Neuronal stem cell (in vitro differentiated cells): ENCODE measurements at regions not wholly inside any gene's neighbourhood (a gene's known extent, or its start where the extent isn't known, plus 50 kb on each side); places are given as distances from the start of the nearest gene placed in this dataset.

Source experiments
- DNase-seq: peaks from one replicate; pipeline ENCODE4 v3.0.0-alpha.2; 2013; ENCODE audit warnings: low spot score
- H2AFZ ChIP-seq: one replicate; pipeline ENCODE4 v1.6.1; 2013; ENCODE audit warnings: mild to moderate bottlenecking, low read length, inconsistent platforms
- H2AK5ac ChIP-seq: 2 replicates; pipeline ENCODE4 v1.6.1; 2013; ENCODE audit warnings: low read depth, mild to moderate bottlenecking, inconsistent platforms, low read length, moderate library complexity, mixed read lengths
- H2BK120ac ChIP-seq: 2 replicates; pipeline ENCODE4 v1.6.1; 2013; ENCODE audit warnings: low read depth, mild to moderate bottlenecking, inconsistent platforms, low read length, moderate library complexity, mixed read lengths
- H2BK12ac ChIP-seq: one replicate; pipeline ENCODE4 v1.6.1; 2013; ENCODE audit warnings: low read length, inconsistent platforms
- H2BK15ac ChIP-seq: 2 replicates; pipeline ENCODE4 v1.6.1; 2013; ENCODE audit warnings: mild to moderate bottlenecking, low read length, inconsistent platforms, mixed read lengths
- H2BK5ac ChIP-seq: one replicate; pipeline ENCODE4 v1.6.1; 2013; ENCODE audit warnings: inconsistent platforms, mild to moderate bottlenecking, low read length, moderate library complexity
- H3K14ac ChIP-seq: one replicate; pipeline ENCODE4 v1.6.1; 2013; ENCODE audit warnings: low read length, inconsistent platforms
- H3K18ac ChIP-seq: 2 replicates; pipeline ENCODE4 v1.6.1; 2013; ENCODE audit warnings: low read length, inconsistent platforms
- H3K23ac ChIP-seq: 2 replicates; pipeline ENCODE4 v1.6.1; 2013; ENCODE audit warnings: low read depth, mild to moderate bottlenecking, mixed read lengths, low read length, inconsistent platforms; ENCODE audit not compliant: poor library complexity
- H3K27ac ChIP-seq: replicated peaks from 3 replicates; pipeline ENCODE4 v1.5.1; 2013; ENCODE audit warnings: low read length, inconsistent platforms
- H3K27me3 ChIP-seq, 3 experiments: 2 replicates each; pipeline ENCODE4 v1.6.1; 2013; ENCODE audit warnings: low read length in 3 of 3, mild to moderate bottlenecking in 2 of 3, inconsistent platforms in 1 of 3, low read depth in 1 of 3, mixed read lengths in 1 of 3, moderate library complexity in 1 of 3; ENCODE audit not compliant: control insufficient read depth in 3 of 3, insufficient read depth in 3 of 3
- H3K36me3 ChIP-seq, 2 donors: replicated peaks in 1 of 2; 2 replicates each; pipeline ENCODE4 v1.6.1; 2013; ENCODE audit warnings: low read length in 2 of 2; ENCODE audit not compliant: control insufficient read depth in 2 of 2, insufficient read depth in 2 of 2
- H3K4ac ChIP-seq: 2 replicates; pipeline ENCODE4 v1.6.1; 2013; ENCODE audit warnings: inconsistent platforms, mild to moderate bottlenecking, low read length, moderate library complexity
- H3K4me1 ChIP-seq, 2 donors: 1 replicate in 1 of 2; 2 replicates in 1 of 2; pipeline ENCODE4 v1.6.1; 2013; ENCODE audit warnings: low read length in 2 of 2, low read depth in 1 of 2; ENCODE audit not compliant: control insufficient read depth in 2 of 2, insufficient read depth in 1 of 2
- H3K4me2 ChIP-seq: one replicate; pipeline ENCODE4 v1.6.1; 2013; ENCODE audit warnings: mild to moderate bottlenecking, low read length, inconsistent platforms; ENCODE audit not compliant: insufficient read depth, poor library complexity, severe bottlenecking
- H3K4me3 ChIP-seq, 2 donors: 2 replicates each; pipeline ENCODE4 v1.5.1; 2013; ENCODE audit warnings: low read length in 2 of 2, mild to moderate bottlenecking in 2 of 2, inconsistent platforms in 1 of 2, moderate library complexity in 1 of 2
- H3K79me1 ChIP-seq: one replicate; pipeline ENCODE4 v1.6.1; 2013; ENCODE audit warnings: low read depth, mild to moderate bottlenecking, inconsistent platforms, low read length, moderate library complexity
- H3K9ac ChIP-seq: one replicate; pipeline ENCODE4 v1.6.1; 2013; ENCODE audit warnings: mild to moderate bottlenecking, low read depth, low read length, inconsistent platforms; ENCODE audit not compliant: poor library complexity
- H3K9me3 ChIP-seq, 2 donors: replicated peaks in 1 of 2; 2 replicates each; pipeline versions ENCODE3 to v1.6.1; 2013; ENCODE audit warnings: low read length in 2 of 2, mild to moderate bottlenecking in 2 of 2, inconsistent platforms in 1 of 2, low read depth in 1 of 2, mixed read lengths in 1 of 2, moderate library complexity in 1 of 2; ENCODE audit not compliant: control insufficient read depth in 2 of 2, insufficient read depth in 1 of 2
- H4K8ac ChIP-seq: one replicate; pipeline ENCODE4 v1.6.1; 2013; ENCODE audit warnings: low read depth, mild to moderate bottlenecking, inconsistent platforms, low read length, moderate library complexity
- H4K91ac ChIP-seq: one replicate; pipeline ENCODE4 v1.6.1; 2013; ENCODE audit warnings: low read length, low read depth, mild to moderate bottlenecking, inconsistent platforms; ENCODE audit not compliant: poor library complexity
- WGBS, 2 donors: extraction: QIAGEN DNeasy Blood & Tissue Kit; methylation state at CpG; one replicate each; pipeline ENCODE4 v1.1.7; 2013; ENCODE audit warnings: missing lambda C conversion rate in 2 of 2, mixed read lengths in 1 of 2; ENCODE audit not compliant: insufficient read length in 2 of 2, insufficient replicate concordance in 1 of 2; ENCODE audit errors: extremely low coverage in 2 of 2; 5-methylcytosine and 5-hydroxymethylcytosine counted together

DNA sequence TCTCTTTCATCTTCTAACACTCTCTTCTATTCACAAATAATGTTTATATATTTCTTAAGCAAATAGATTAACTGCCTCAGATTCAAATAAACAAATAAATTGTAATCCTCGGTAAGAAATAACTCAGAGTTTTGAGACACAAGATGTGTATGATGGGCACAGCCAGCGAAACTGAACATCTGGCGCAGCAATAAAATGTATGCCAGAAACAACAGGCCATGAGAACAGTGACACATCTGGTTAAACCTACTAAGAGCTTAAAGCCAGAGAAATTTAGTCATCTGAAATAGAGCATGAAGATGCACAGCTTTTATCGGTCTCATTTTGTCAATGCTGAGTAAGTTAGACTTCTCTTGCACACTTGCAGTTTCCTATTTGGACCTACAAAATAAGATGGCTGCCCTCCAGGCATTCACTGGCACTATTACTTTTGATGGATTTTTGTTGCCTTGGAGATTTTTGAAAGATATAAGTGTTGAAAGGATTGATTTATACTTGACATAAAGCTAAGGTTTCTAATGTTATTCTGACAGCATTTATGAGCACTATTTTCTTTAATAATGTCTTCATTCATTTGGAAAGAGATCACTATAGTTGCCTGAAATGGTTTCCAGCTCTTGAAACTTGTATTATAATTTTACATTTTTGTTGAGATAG lies 1444.0 kb downstream of the PCDH18 start:
- no peak overlapping the region for H3K23ac ChIP-seq
- no peak overlapping the region for H2BK15ac ChIP-seq
- H3K9ac ChIP-seq, result no peak overlapping the region
- H3K27me3 ChIP-seq, result no peaks in the 10 kb centered on the region
- no peak overlapping the region for H3K4ac ChIP-seq
- no peak overlapping the region for H2BK5ac ChIP-seq
- no peak overlapping the region for H2BK120ac ChIP-seq
- no peak overlapping the region for H3K27ac ChIP-seq
- no peak overlapping the region for H3K18ac ChIP-seq
- H3K36me3 ChIP-seq, result no peaks in the 10 kb centered on the region
- H3K4me1 ChIP-seq, result no peaks in the 10 kb centered on the region
- H2AFZ ChIP-seq, result peak overlapping the region; percentile 4
- H3K4me3 ChIP-seq, result no peak overlapping the region
- no peaks in the 10 kb centered on the region for H3K9me3 ChIP-seq
- no peak overlapping the region for H2AK5ac ChIP-seq
- H3K4me2 ChIP-seq, result no peak overlapping the region
- no CpG with 5 or more reads among the region's 4 CpGs for WGBS, 2 donors
- no peaks in the 10 kb centered on the region for H3K79me1 ChIP-seq
- no peak overlapping the region for H2BK12ac ChIP-seq
- H4K91ac ChIP-seq, result no peak overlapping the region
- no peak overlapping the region for H3K14ac ChIP-seq
- DNase-seq, result no peak
- H4K8ac ChIP-seq, result no peak overlapping the region

DNA sequence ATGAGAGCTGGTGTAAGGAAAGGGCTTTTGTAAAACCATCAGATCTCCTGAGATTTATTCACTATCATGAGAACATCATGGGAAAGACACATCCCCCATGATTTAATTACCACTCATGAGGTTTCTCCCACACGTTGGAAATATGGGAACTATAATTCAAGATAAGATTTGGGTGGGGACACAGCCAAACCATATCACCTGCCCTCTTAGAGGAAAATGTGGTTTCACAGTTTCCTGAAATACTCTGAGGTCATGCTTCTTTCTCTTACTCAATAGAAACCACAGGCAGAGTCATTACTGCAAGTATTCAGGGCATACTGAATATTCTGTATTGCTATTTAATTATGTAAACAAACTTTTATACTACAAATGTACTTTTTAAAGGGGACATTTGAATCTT lies 1453.3 kb downstream of the PCDH18 start:
- no peaks in the 10 kb centered on the region for H3K9me3 ChIP-seq
- no peaks in the 10 kb centered on the region for H3K79me1 ChIP-seq
- no peak overlapping the region for H3K4me3 ChIP-seq
- no peak overlapping the region for H3K27ac ChIP-seq
- no peak for DNase-seq
- no peaks in the 10 kb centered on the region for H3K36me3 ChIP-seq
- WGBS, 2 donors, result no CpG with 5 or more reads among the region's 1 CpG
- no peak overlapping the region for H2AK5ac ChIP-seq
- H2BK12ac ChIP-seq, result no peak overlapping the region
- no peak overlapping the region for H3K4me2 ChIP-seq
- no peak overlapping the region for H2BK120ac ChIP-seq
- H3K23ac ChIP-seq, result no peak overlapping the region
- no peak overlapping the region for H4K91ac ChIP-seq
- no peak overlapping the region for H3K9ac ChIP-seq
- no peak overlapping the region for H3K4ac ChIP-seq
- H3K4me1 ChIP-seq, result no peaks in the 10 kb centered on the region
- H4K8ac ChIP-seq, result no peak overlapping the region
- no peak overlapping the region for H3K18ac ChIP-seq
- H2BK15ac ChIP-seq, result no peak overlapping the region
- no peak overlapping the region for H2AFZ ChIP-seq
- H3K14ac ChIP-seq, result no peak overlapping the region
- H2BK5ac ChIP-seq, result no peak overlapping the region
- H3K27me3 ChIP-seq, result no peaks in the 10 kb centered on the region

DNA sequence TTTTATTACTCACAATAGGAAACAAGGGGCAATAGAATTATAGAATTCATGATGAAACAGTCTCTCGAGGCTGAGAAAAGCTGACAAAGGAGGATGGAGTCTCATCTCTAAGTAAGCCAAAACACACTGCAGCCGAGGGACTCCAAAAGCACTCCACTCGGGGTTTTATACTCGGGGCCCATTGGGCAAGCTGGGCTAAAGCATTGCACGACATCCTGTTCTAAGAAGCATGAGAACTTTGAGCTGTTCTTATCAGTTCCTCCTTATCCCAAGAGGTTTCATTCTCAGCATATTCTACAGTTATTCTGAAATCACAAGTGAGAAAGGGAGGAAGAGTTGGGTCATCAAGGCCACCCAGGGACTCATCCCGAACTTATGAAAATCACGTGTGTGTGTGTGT lies 1475.5 kb downstream of the PCDH18 start:
- no peak overlapping the region for H3K14ac ChIP-seq
- H4K91ac ChIP-seq, result no peak overlapping the region
- no peaks in the 10 kb centered on the region for H3K9me3 ChIP-seq
- H3K4me2 ChIP-seq, result no peak overlapping the region
- peak overlapping the region; percentile 66 for H2AFZ ChIP-seq
- no peak overlapping the region for H2AK5ac ChIP-seq
- H2BK12ac ChIP-seq, result no peak overlapping the region
- H3K23ac ChIP-seq, result no peak overlapping the region
- H3K18ac ChIP-seq, result no peak overlapping the region
- no peak overlapping the region for H2BK120ac ChIP-seq
- no peak overlapping the region for H3K4me3 ChIP-seq
- H3K27me3 ChIP-seq, result no peaks in the 10 kb centered on the region
- no peaks in the 10 kb centered on the region for H3K4me1 ChIP-seq
- no peak overlapping the region for H2BK5ac ChIP-seq
- WGBS, 2 donors, result no CpG with 5 or more reads among the region's 7 CpGs
- no peak overlapping the region for H2BK15ac ChIP-seq
- H3K4ac ChIP-seq, result no peak overlapping the region
- H3K79me1 ChIP-seq, result no peaks in the 10 kb centered on the region
- H3K36me3 ChIP-seq, result no peaks in the 10 kb centered on the region
- H3K27ac ChIP-seq, result no peak overlapping the region
- no peak for DNase-seq
- no peak overlapping the region for H3K9ac ChIP-seq
- no peak overlapping the region for H4K8ac ChIP-seq

DNA sequence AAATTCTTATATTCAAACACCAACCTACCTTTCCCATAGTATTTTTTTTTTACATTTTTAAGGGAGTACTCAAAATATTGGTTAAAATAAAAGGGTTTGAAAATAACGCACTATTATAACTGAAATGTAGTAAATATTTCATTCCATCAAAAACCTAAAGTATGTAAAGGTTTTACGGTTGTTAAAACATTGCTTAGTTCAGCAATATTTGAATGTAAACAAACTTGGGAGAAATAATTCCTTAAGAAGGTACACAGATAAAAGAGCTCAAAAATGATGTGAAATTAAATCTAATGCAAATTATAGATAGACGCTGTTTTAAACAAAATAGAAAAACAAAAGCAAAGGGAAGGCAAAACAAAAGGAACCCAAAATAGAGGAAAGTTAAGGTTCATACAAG lies 1476.9 kb downstream of the PCDH18 start:
- H3K9ac ChIP-seq, result no peak overlapping the region
- no CpG with 5 or more reads among the region's 3 CpGs for WGBS, 2 donors
- no peaks in the 10 kb centered on the region for H3K36me3 ChIP-seq
- H3K27ac ChIP-seq, result no peak overlapping the region
- H2AFZ ChIP-seq, result no peak overlapping the region
- no peak overlapping the region for H2BK15ac ChIP-seq
- H2BK12ac ChIP-seq, result no peak overlapping the region
- no peak overlapping the region for H3K4ac ChIP-seq
- H3K4me3 ChIP-seq, result no peak overlapping the region
- H2BK5ac ChIP-seq, result no peak overlapping the region
- no peak for DNase-seq
- no peak overlapping the region for H4K8ac ChIP-seq
- H2BK120ac ChIP-seq, result no peak overlapping the region
- no peaks in the 10 kb centered on the region for H3K79me1 ChIP-seq
- no peak overlapping the region for H3K18ac ChIP-seq
- H3K4me1 ChIP-seq, result no peaks in the 10 kb centered on the region
- H3K4me2 ChIP-seq, result no peak overlapping the region
- H2AK5ac ChIP-seq, result no peak overlapping the region
- H3K23ac ChIP-seq, result no peak overlapping the region
- H4K91ac ChIP-seq, result no peak overlapping the region
- H3K9me3 ChIP-seq, result no peaks in the 10 kb centered on the region
- no peak overlapping the region for H3K14ac ChIP-seq
- H3K27me3 ChIP-seq, result no peaks in the 10 kb centered on the region
